ENCODE measurements at regions not wholly inside any gene's neighbourhood (a gene's known extent, or its start where the extent isn't known, plus 50 kb on each side); places are given as distances from the start of the nearest gene placed in this dataset.

DNA sequence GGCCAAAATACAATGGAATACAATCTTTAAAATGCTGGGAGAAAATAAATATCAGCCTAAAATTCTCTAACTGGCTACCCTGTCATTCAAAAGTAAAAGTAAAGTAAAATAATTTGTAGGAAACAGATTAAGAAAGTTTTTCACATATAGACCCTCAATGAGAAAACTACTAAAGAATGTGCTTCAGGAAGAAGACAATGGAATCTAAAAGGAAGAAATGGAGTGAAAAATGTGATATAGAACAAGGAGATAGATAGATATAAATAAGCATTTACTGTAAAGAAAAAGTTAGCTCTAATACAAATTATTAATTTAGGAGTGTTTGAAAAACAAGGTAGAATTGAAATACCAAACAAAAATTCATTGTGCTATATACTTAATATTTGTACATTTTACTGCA, 368.6 kb upstream of the MPDZ start:
- TF ChIP-seq, protein P1, sequence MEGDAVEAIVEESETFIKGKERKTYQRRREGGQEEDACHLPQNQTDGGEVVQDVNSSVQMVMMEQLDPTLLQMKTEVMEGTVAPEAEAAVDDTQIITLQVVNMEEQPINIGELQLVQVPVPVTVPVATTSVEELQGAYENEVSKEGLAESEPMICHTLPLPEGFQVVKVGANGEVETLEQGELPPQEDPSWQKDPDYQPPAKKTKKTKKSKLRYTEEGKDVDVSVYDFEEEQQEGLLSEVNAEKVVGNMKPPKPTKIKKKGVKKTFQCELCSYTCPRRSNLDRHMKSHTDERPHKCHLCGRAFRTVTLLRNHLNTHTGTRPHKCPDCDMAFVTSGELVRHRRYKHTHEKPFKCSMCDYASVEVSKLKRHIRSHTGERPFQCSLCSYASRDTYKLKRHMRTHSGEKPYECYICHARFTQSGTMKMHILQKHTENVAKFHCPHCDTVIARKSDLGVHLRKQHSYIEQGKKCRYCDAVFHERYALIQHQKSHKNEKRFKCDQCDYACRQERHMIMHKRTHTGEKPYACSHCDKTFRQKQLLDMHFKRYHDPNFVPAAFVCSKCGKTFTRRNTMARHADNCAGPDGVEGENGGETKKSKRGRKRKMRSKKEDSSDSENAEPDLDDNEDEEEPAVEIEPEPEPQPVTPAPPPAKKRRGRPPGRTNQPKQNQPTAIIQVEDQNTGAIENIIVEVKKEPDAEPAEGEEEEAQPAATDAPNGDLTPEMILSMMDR (IDR thresholded peaks at IDR 0.05; ENCODE audit: insufficient read depth, low read length), result no peak
- TF ChIP-seq POLR2AphosphoS5 (IDR thresholded peaks at IDR 0.05; ENCODE audit: low read depth), result no peak
